ENCODE measurements at regions not wholly inside any gene's neighbourhood (a gene's known extent, or its start where the extent isn't known, plus 50 kb on each side); places are given as distances from the start of the nearest gene placed in this dataset.

DNA sequence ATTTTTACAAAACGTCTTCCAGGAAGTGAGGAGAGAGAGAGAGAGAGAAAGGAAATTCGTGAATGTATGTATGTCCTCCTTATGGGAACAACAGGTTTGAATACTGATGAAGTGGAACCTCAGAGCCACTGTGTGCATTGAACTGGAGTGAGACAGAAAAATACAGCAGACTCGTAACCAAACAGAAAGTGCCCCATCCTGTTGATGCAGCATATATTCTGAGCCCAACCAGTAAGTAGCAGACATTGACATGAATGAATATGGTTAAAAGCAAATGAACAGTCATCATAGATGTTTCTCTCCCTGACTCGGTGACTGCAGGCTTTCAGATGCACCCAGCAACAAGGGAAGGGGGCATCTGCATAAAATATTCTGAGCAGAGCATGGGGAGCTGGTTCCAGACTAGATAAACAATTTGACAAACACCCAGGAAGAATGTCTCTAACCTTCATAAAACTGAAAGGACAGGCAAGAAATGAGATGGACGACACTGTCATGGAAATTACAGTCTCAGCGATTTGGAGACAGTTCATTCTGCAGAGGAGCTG is 471.0 kb upstream of the PBX1 start:
- Histone ChIP-seq H3K9me3 (ENCODE audit: low read depth, low read length) (peaks cover 2% of the 10 kb centered on the region), H2AFZ (ENCODE audit: low read length) (no peak overlapping the region), H3K4me3 (ENCODE audit: insufficient read depth, low read length) (no peak overlapping the region), H3K27ac (ENCODE audit: low read depth, low read length) (no peak overlapping the region), H3K4me1 (ENCODE audit: insufficient read depth, low read length) (no peaks in the 10 kb centered on the region), H3K4me2 (ENCODE audit: insufficient read depth, low read length) (no peak overlapping the region), H4K20me1 (ENCODE audit: insufficient read depth, low read length) (no peaks in the 10 kb centered on the region), H3K36me3 (ENCODE audit: insufficient read depth, low read length) (no peaks in the 10 kb centered on the region), H3K27me3 (ENCODE audit: insufficient read depth, low read length) (no peaks in the 10 kb centered on the region), H3K79me2 (ENCODE audit: insufficient read depth, low read length) (no peaks in the 10 kb centered on the region)
- DNase-seq (ENCODE audit: insufficient read length, low spot score, missing footprints) = no peak
- TF ChIP-seq, protein P1, sequence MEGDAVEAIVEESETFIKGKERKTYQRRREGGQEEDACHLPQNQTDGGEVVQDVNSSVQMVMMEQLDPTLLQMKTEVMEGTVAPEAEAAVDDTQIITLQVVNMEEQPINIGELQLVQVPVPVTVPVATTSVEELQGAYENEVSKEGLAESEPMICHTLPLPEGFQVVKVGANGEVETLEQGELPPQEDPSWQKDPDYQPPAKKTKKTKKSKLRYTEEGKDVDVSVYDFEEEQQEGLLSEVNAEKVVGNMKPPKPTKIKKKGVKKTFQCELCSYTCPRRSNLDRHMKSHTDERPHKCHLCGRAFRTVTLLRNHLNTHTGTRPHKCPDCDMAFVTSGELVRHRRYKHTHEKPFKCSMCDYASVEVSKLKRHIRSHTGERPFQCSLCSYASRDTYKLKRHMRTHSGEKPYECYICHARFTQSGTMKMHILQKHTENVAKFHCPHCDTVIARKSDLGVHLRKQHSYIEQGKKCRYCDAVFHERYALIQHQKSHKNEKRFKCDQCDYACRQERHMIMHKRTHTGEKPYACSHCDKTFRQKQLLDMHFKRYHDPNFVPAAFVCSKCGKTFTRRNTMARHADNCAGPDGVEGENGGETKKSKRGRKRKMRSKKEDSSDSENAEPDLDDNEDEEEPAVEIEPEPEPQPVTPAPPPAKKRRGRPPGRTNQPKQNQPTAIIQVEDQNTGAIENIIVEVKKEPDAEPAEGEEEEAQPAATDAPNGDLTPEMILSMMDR (IDR thresholded peaks at IDR 0.05; ENCODE audit: extremely low read depth, low read depth, low read length) = no peak

DNA sequence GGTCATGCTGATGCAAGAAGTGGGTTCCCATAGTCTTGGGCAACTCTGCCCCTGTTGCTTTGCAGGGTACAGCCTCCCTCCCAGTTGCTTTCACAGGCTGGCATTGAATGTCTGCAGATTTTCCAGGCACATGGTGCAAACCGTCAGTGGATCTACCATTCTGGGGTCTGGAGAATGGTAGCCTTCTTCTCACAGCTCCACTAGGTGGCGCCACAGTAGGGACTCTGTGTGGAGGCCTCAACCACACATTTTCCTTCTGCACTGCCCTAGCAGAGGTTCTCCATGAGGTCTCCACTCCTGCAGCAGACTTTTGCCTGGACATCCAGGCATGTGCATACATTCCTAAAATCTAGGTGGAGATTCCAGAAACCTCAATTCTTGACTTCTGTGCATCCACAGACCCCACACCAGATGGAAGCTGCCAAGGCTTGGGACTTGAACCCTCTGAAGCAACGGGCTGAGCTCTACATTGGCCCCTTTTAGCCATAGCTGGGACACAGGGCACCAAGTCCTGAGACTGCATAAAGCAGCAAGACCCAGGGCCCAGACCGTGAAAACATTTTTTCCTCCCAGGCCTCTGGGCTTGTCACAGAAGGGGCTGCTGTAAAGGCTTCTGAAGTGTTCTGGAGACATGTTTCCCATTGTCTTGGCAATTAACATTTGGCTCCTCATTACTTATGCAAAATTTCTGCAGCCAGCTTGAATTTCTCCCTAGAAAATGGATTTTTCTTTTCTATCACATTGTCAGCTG is 466.2 kb upstream of the PBX1 start:
- H3K4me1 ChIP-seq (ENCODE audit: insufficient read depth, low read length) = no peaks in the 10 kb centered on the region
- no peaks in the 10 kb centered on the region for H4K20me1 ChIP-seq (ENCODE audit: insufficient read depth, low read length)
- TF ChIP-seq, protein P1 (IDR thresholded peaks at IDR 0.05; ENCODE audit: extremely low read depth, low read depth, low read length) = no peak
- H3K4me2 ChIP-seq (ENCODE audit: insufficient read depth, low read length) = no peak overlapping the region
- no peaks in the 10 kb centered on the region for H3K36me3 ChIP-seq (ENCODE audit: insufficient read depth, low read length)
- H3K27ac ChIP-seq (ENCODE audit: low read depth, low read length) = no peak overlapping the region
- no peaks in the 10 kb centered on the region for H3K9me3 ChIP-seq (ENCODE audit: low read depth, low read length)
- no peaks in the 10 kb centered on the region for H3K79me2 ChIP-seq (ENCODE audit: insufficient read depth, low read length)
- H3K4me3 ChIP-seq (ENCODE audit: insufficient read depth, low read length) = no peak overlapping the region
- H2AFZ ChIP-seq (ENCODE audit: low read length) = no peak overlapping the region
- DNase-seq (ENCODE audit: insufficient read length, low spot score, missing footprints) = no peak
- no peaks in the 10 kb centered on the region for H3K27me3 ChIP-seq (ENCODE audit: insufficient read depth, low read length)

DNA sequence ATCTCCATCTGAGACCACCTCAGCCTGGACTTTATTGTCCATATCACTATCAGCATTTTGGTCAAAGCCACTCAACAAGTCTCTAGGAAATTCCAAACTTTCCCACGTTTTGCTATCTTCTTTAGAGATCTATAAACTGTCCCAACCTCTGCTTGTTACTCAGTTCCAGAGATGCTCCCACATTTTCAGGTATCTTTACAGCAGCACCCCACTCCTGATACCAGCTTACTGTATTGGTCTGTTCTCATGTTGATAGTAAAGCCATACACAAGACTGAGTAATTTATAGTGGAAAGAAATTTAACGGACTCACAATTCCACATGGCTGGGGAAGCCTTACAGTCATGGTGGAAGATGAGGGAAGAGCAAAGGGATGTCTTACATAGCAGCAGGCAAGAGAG is 465.4 kb upstream of the PBX1 start:
- no peak overlapping the region for H3K4me3 ChIP-seq (ENCODE audit: insufficient read depth, low read length)
- H3K4me2 ChIP-seq (ENCODE audit: insufficient read depth, low read length) = no peak overlapping the region
- H2AFZ ChIP-seq (ENCODE audit: low read length) = no peak overlapping the region
- H3K79me2 ChIP-seq (ENCODE audit: insufficient read depth, low read length) = no peaks in the 10 kb centered on the region
- no peaks in the 10 kb centered on the region for H3K27me3 ChIP-seq (ENCODE audit: insufficient read depth, low read length)
- no peaks in the 10 kb centered on the region for H3K4me1 ChIP-seq (ENCODE audit: insufficient read depth, low read length)
- H3K36me3 ChIP-seq (ENCODE audit: insufficient read depth, low read length) = no peaks in the 10 kb centered on the region
- H3K27ac ChIP-seq (ENCODE audit: low read depth, low read length) = no peak overlapping the region
- no peaks in the 10 kb centered on the region for H3K9me3 ChIP-seq (ENCODE audit: low read depth, low read length)
- no peak for DNase-seq (ENCODE audit: insufficient read length, low spot score, missing footprints)
- TF ChIP-seq, protein P1 (IDR thresholded peaks at IDR 0.05; ENCODE audit: extremely low read depth, low read depth, low read length) = no peak
- H4K20me1 ChIP-seq (ENCODE audit: insufficient read depth, low read length) = no peaks in the 10 kb centered on the region

DNA sequence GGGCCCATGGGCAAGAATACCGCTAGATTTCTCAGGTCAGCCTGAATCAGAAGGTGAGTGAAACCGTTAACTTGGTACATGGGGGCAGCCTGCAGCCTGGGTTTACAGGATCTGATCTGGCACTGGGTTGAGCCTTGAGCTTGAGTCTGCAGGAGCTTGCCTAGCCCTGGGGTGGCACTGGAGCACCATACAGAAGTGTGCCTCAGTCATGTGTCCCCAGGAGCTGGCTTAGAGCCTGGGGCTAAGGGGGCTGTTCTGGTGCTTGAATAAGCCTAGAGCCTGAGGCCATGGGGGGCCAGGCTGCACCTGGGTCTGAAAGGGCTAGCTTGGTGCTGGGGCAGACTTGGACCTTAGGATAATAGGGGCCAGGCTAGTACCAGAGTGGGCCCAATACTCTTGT is 457.2 kb upstream of the PBX1 start:
- no peaks in the 10 kb centered on the region for H3K79me2 ChIP-seq (ENCODE audit: insufficient read depth, low read length)
- no peaks in the 10 kb centered on the region for H3K9me3 ChIP-seq (ENCODE audit: low read depth, low read length)
- no peak for DNase-seq (ENCODE audit: insufficient read length, low spot score, missing footprints)
- no peak overlapping the region for H2AFZ ChIP-seq (ENCODE audit: low read length)
- H3K4me2 ChIP-seq (ENCODE audit: insufficient read depth, low read length) = no peak overlapping the region
- H3K27ac ChIP-seq (ENCODE audit: low read depth, low read length) = no peak overlapping the region
- no peak overlapping the region for H3K4me3 ChIP-seq (ENCODE audit: insufficient read depth, low read length)
- TF ChIP-seq, protein P1 (IDR thresholded peaks at IDR 0.05; ENCODE audit: extremely low read depth, low read depth, low read length) = no peak
- H3K36me3 ChIP-seq (ENCODE audit: insufficient read depth, low read length) = no peaks in the 10 kb centered on the region
- H4K20me1 ChIP-seq (ENCODE audit: insufficient read depth, low read length) = no peaks in the 10 kb centered on the region
- H3K27me3 ChIP-seq (ENCODE audit: insufficient read depth, low read length) = no peaks in the 10 kb centered on the region
- no peaks in the 10 kb centered on the region for H3K4me1 ChIP-seq (ENCODE audit: insufficient read depth, low read length)
